ENCODE measurements at regions not wholly inside any gene's neighbourhood (a gene's known extent, or its start where the extent isn't known, plus 50 kb on each side); places are given as distances from the start of the nearest gene placed in this dataset.

- no peak overlapping the region for H3K9ac ChIP-seq (ENCODE audit: extremely low read depth, insufficient read length, low read length)
- H4K8ac ChIP-seq (replicated peaks; ENCODE audit: insufficient read length, low read depth, low read length), result no peak overlapping the region
- H3K9me3 ChIP-seq (ENCODE audit: control insufficient read depth, low read depth, low read length), result no peaks in the 10 kb centered on the region
- peaks cover 3 to 7% of the 10 kb centered on the region in 2 experiments; a peak in 3 of 5 replicates for H3K9me3 Mint-ChIP-seq
- peaks cover 16% of the 10 kb centered on the region for H3K27me3 Mint-ChIP-seq (ENCODE audit: low read depth)
- no peak overlapping the region for H3K27ac Mint-ChIP-seq
- no peaks in the 10 kb centered on the region for H3K4me1 ChIP-seq (ENCODE audit: insufficient read depth, low read length)
- no peak for DNase-seq
- no peak overlapping the region for H3K27ac ChIP-seq (ENCODE audit: insufficient read length, low read depth, low read length)
- H2AK5ac ChIP-seq (ENCODE audit: insufficient read length, low read length), result no peak overlapping the region
- H3K36me3 Mint-ChIP-seq (ENCODE audit: insufficient read depth in 1 of 3, low read depth in 3 of 3), result no peaks in the 10 kb centered on the region
- no peak overlapping the region for H3K14ac ChIP-seq (ENCODE audit: insufficient read depth, low read length)
- no peaks in the 10 kb centered on the region for H3K27me3 ChIP-seq (ENCODE audit: insufficient read depth, low read length)
- H3K23me2 ChIP-seq (ENCODE audit: insufficient read length, low read depth, low read length, poor library complexity, severe bottlenecking), result no peaks in the 10 kb centered on the region
- no peaks in the 10 kb centered on the region for H3K79me1 ChIP-seq (ENCODE audit: insufficient read depth, low read depth, low read length, poor library complexity, severe bottlenecking)
- no peak overlapping the region for H3T11ph ChIP-seq (ENCODE audit: low read length)
- H3K4me2 ChIP-seq (ENCODE audit: insufficient read depth, insufficient read length, low read length), result no peak overlapping the region
- no peak overlapping the region for H3K4me3 Mint-ChIP-seq
- no peak overlapping the region for H2BK15ac ChIP-seq (ENCODE audit: low read depth, low read length)
- no peak overlapping the region for H4K91ac ChIP-seq (ENCODE audit: insufficient read length, low read depth, low read length)
- no peak overlapping the region for H3K23ac ChIP-seq (ENCODE audit: insufficient read length, low read depth, low read length)
- H3K18ac ChIP-seq (ENCODE audit: insufficient read length, low read depth, low read length), result no peak overlapping the region
- no peak overlapping the region for H3K56ac ChIP-seq (ENCODE audit: insufficient read length, low read depth, low read length)
- no peaks in the 10 kb centered on the region for H4K20me1 ChIP-seq (ENCODE audit: control insufficient read depth, insufficient read depth, insufficient read length)
- no peak overlapping the region for H2AFZ ChIP-seq (ENCODE audit: low read length)
- no peak overlapping the region for H4K5ac ChIP-seq (ENCODE audit: insufficient read length, low read depth, low read length)
- no peak for TF ChIP-seq CTCF (conservative IDR thresholded peaks at IDR 0.05)
- WGBS (ENCODE audit: extremely low coverage, insufficient read length, low lambda C conversion rate), result no CpG with 5 or more reads among the region's 7 CpGs
- H3K4ac ChIP-seq (ENCODE audit: low read depth, low read length), result no peak overlapping the region
- no peak overlapping the region for H2BK12ac ChIP-seq (ENCODE audit: insufficient read length, low read depth, low read length)
- H3K79me2 ChIP-seq (ENCODE audit: insufficient read depth, low read length), result no peaks in the 10 kb centered on the region
- H3K4me1 Mint-ChIP-seq, result peaks cover 3 to 12% of the 10 kb centered on the region in 2 experiments; a peak in 3 of 4 replicates
- H2BK5ac ChIP-seq (ENCODE audit: insufficient read length, low read length), result no peak overlapping the region
- H2BK120ac ChIP-seq (ENCODE audit: low read depth, low read length, poor library complexity, severe bottlenecking), result no peak overlapping the region
- no peak overlapping the region for H2BK20ac ChIP-seq (ENCODE audit: low read depth, low read length, poor library complexity, severe bottlenecking)
Measured at GRCh38 chr1:17927952-17928351, 172.8 kb downstream of the ACTL8 start.

Measured in H9 (cell line).